Transverse colon (tissue), 4 donors: ENCODE measurements at regions not wholly inside any gene's neighbourhood (a gene's known extent, or its start where the extent isn't known, plus 50 kb on each side); places are given as distances from the start of the nearest gene placed in this dataset.

Source experiments
- DNase-seq: peaks from one replicate; pipeline ENCODE4 v3.0.0-alpha.2; 2019
- H3K27ac ChIP-seq, 4 donors: fragments of 200-600 bp; sonication (generic); 2 replicates each; pipeline ENCODE4 v1.5.1; 2016 to 2018; ENCODE audit warnings: inconsistent platforms in 4 of 4
- H3K27me3 ChIP-seq: fragments of 200-600 bp; sonication (generic); 2 replicates; pipeline ENCODE4 v1.5.1; 2017; ENCODE audit warnings: inconsistent platforms
- H3K36me3 ChIP-seq, 4 donors: fragments of 200-600 bp; sonication (generic); 2 replicates each; pipeline ENCODE4 v1.5.1; 2017 to 2019; ENCODE audit warnings: inconsistent platforms in 4 of 4
- H3K4me1 ChIP-seq, 4 donors: fragments of 200-600 bp; sonication (generic); 2 replicates each; pipeline ENCODE4 v1.5.1; 2017 to 2020; ENCODE audit warnings: inconsistent platforms in 4 of 4
- H3K4me3 ChIP-seq, 4 donors: fragments of 200-600 bp; sonication (generic); 1 replicate in 1 of 4; 2 replicates in 3 of 4; pipeline versions ENCODE4 v1.5.1 to v1.6.1; 2017 to 2019; ENCODE audit warnings: inconsistent platforms in 4 of 4
- H3K9me3 ChIP-seq, 2 donors: fragments of 200-600 bp; sonication (generic); 2 replicates each; pipeline ENCODE4 v1.5.1; 2017 to 2019; ENCODE audit warnings: inconsistent platforms in 2 of 2
- CTCF ChIP-seq, 5 experiments: fragments of 200-600 bp in 3 of 5; fragments of 450-650 bp in 2 of 5; sonication (generic) in 3 of 5; IDR thresholded peaks; 1 replicate in 2 of 5; 2 replicates in 3 of 5; pipeline ENCODE4 v1.5.1; 2016 to 2017; ENCODE audit warnings: antibody characterized with exemption in 5 of 5, inconsistent platforms in 3 of 5, mild to moderate bottlenecking in 2 of 5, moderate library complexity in 1 of 5
- EP300 ChIP-seq: sonication (generic); formaldehyde crosslinking; IDR thresholded peaks from one replicate; pipeline ENCODE4 v1.6.1; 2017; ENCODE audit warnings: antibody characterized with exemption, low read depth
- POLR2A ChIP-seq: fragments of 450-650 bp; IDR thresholded peaks from one replicate; pipeline ENCODE4 v1.6.1; 2016; ENCODE audit warnings: antibody characterized with exemption, mild to moderate bottlenecking, moderate library complexity
- POLR2AphosphoS5 ChIP-seq, 3 donors: sonication (generic); formaldehyde crosslinking; IDR thresholded peaks; one replicate each; pipeline ENCODE4 v1.6.1; 2016; ENCODE audit warnings: antibody characterized with exemption in 3 of 3
- WGBS, 2 donors: methylation state at CpG; one replicate each; pipeline ENCODE4 v1.1.5; 2018; ENCODE audit warnings: low coverage in 1 of 2; 5-methylcytosine and 5-hydroxymethylcytosine counted together
- in situ Hi-C, 4 donors: fragments of 200-750 bp; cut with MboI; loops; one replicate each; pipeline versions ENCODE4 v1.15.0 to v1.15.1; 2017; ENCODE audit warnings: low sequenced_read_pairs in 3 of 4, low pct_ligation_motif_present in 1 of 4, low pct_unique_long_range_greater_than_20kb in 1 of 4
- intact Hi-C: fragments of 100-400 bp; cut with DNase I; formaldehyde crosslinking; loops from one replicate; pipeline ENCODE4 v1.15.1; 2023; ENCODE audit warnings: low total_unique reads

- Histone ChIP-seq H3K9me3 (no peaks in the 10 kb centered on the region), H3K4me3 (no peak overlapping the region), H3K27ac (no peak overlapping the region), H3K36me3 (no peaks in the 10 kb centered on the region), H3K27me3 (no peaks in the 10 kb centered on the region), H3K4me1 (no peaks in the 10 kb centered on the region)
- intact Hi-C loops (no loop called here), in situ Hi-C loops (no loop called here)
- TF ChIP-seq EP300 (no peak), POLR2AphosphoS5 (IDR thresholded peaks at IDR 0.05) (no peak), CTCF (IDR thresholded peaks at IDR 0.05) (no peak), POLR2A (no peak)
- DNase-seq: no peak
These were observed 170.7 kb downstream of the HHIP start for GRCh38 chr4:144816668-144817067.

GRCh38 chr4:144817081-144817480 is 171.1 kb downstream of the HHIP start:
- in situ Hi-C loops: no loop called here
- no peak for DNase-seq
- H3K4me1 ChIP-seq: no peaks in the 10 kb centered on the region
- no peak for TF ChIP-seq CTCF (IDR thresholded peaks at IDR 0.05)
- H3K9me3 ChIP-seq: no peaks in the 10 kb centered on the region
- H3K36me3 ChIP-seq: no peaks in the 10 kb centered on the region
- no peak overlapping the region for H3K4me3 ChIP-seq
- H3K27ac ChIP-seq: no peak overlapping the region
- intact Hi-C loops: no loop called here
- H3K27me3 ChIP-seq: no peaks in the 10 kb centered on the region

- H3K27ac ChIP-seq: no peak overlapping the region
- no peak for DNase-seq
- in situ Hi-C loops (no loop called here), intact Hi-C loops (no loop called here)
- no peaks in the 10 kb centered on the region for H3K27me3 ChIP-seq
- H3K4me1 ChIP-seq: no peaks in the 10 kb centered on the region
- 96 to 100% methylated on average over 1 to 3 of the region's 3 CpGs for WGBS, 2 donors
- TF ChIP-seq POLR2A (no peak), EP300 (no peak), POLR2AphosphoS5 (IDR thresholded peaks at IDR 0.05) (no peak), CTCF (IDR thresholded peaks at IDR 0.05) (no peak)
- no peaks in the 10 kb centered on the region for H3K36me3 ChIP-seq
- H3K9me3 ChIP-seq: no peaks in the 10 kb centered on the region
- no peak overlapping the region for H3K4me3 ChIP-seq
These were observed 172.2 kb downstream of the HHIP start for GRCh38 chr4:144818136-144818535.

GRCh38 chr4:144819591-144819990 is 173.6 kb downstream of the HHIP start:
- no peak overlapping the region for H3K27ac ChIP-seq
- WGBS, 2 donors: 79 to 93% methylated on average over 2 to 3 of the region's 3 CpGs
- no peaks in the 10 kb centered on the region for H3K36me3 ChIP-seq
- no peak for TF ChIP-seq POLR2A
- TF ChIP-seq CTCF (IDR thresholded peaks at IDR 0.05): no peak
- no peak for TF ChIP-seq POLR2AphosphoS5 (IDR thresholded peaks at IDR 0.05)
- no peak for TF ChIP-seq EP300
- H3K27me3 ChIP-seq: no peaks in the 10 kb centered on the region
- DNase-seq: no peak
- H3K9me3 ChIP-seq: no peaks in the 10 kb centered on the region
- no peaks in the 10 kb centered on the region for H3K4me1 ChIP-seq
- intact Hi-C loops (no loop called here), in situ Hi-C loops (no loop called here)
- no peak overlapping the region for H3K4me3 ChIP-seq
